Gastroesophageal sphincter (tissue), 4 donors: ENCODE measurements at regions not wholly inside any gene's neighbourhood (a gene's known extent, or its start where the extent isn't known, plus 50 kb on each side); places are given as distances from the start of the nearest gene placed in this dataset.

ENCODE experiments used
- ATAC-seq: fragments of 150-250 bp; one replicate; pipeline ENCODE4 v1.9.1; 2016; ENCODE audit warnings: mild to moderate bottlenecking, moderate library complexity
- H3K27ac ChIP-seq, 4 donors: fragments of 200-600 bp; sonication (generic) in 3 of 4; 1 replicate in 3 of 4; 2 replicates in 1 of 4; pipeline ENCODE4 v1.5.1; 2016 to 2019
- H3K27me3 ChIP-seq: fragments of 200-600 bp; sonication (generic); one replicate; pipeline ENCODE4 v1.5.1; 2019
- H3K36me3 ChIP-seq, 2 donors: fragments of 200-600 bp; sonication (generic); one replicate each; pipeline ENCODE4 v1.5.1; 2019; ENCODE audit warnings: control low read depth in 1 of 2
- H3K4me1 ChIP-seq, 3 donors: fragments of 200-600 bp; sonication (generic); 1 replicate in 2 of 3; 2 replicates in 1 of 3; pipeline ENCODE4 v1.5.1; 2016 to 2019; ENCODE audit warnings: control low read depth in 2 of 3
- H3K4me3 ChIP-seq, 2 donors: fragments of 200-600 bp; sonication (generic); one replicate each; pipeline ENCODE4 v1.5.1; 2019; ENCODE audit warnings: mild to moderate bottlenecking in 1 of 2, moderate library complexity in 1 of 2
- H3K9me3 ChIP-seq, 3 donors: fragments of 200-600 bp; sonication (generic); one replicate each; pipeline ENCODE4 v1.5.1; 2017 to 2019; ENCODE audit warnings: control low read depth in 2 of 3
- CTCF ChIP-seq, 4 experiments: fragments of 200-600 bp in 2 of 4; fragments of 450-650 bp in 2 of 4; sonication (generic) in 1 of 4; IDR thresholded peaks; one replicate each; pipeline ENCODE4 v1.5.1; 2017 to 2019; ENCODE audit warnings: antibody characterized with exemption in 4 of 4, mild to moderate bottlenecking in 2 of 4, moderate library complexity in 2 of 4
- EP300 ChIP-seq: sonication (generic); formaldehyde crosslinking; IDR thresholded peaks from one replicate; pipeline ENCODE4 v1.6.1; 2017; ENCODE audit warnings: antibody characterized with exemption, mild to moderate bottlenecking
- POLR2A ChIP-seq, 2 donors: fragments of 450-650 bp; IDR thresholded peaks; one replicate each; pipeline ENCODE4 v1.6.1; 2017; ENCODE audit warnings: antibody characterized with exemption in 2 of 2, mild to moderate bottlenecking in 2 of 2, moderate library complexity in 1 of 2
- POLR2AphosphoS5 ChIP-seq: sonication (generic); formaldehyde crosslinking; IDR thresholded peaks from one replicate; pipeline ENCODE4 v1.6.1; 2017; ENCODE audit warnings: antibody characterized with exemption
- WGBS, 2 donors: methylation state at CpG; one replicate each; pipeline ENCODE4 v1.1.5; 2018; ENCODE audit warnings: low coverage in 1 of 2; 5-methylcytosine and 5-hydroxymethylcytosine counted together

DNA sequence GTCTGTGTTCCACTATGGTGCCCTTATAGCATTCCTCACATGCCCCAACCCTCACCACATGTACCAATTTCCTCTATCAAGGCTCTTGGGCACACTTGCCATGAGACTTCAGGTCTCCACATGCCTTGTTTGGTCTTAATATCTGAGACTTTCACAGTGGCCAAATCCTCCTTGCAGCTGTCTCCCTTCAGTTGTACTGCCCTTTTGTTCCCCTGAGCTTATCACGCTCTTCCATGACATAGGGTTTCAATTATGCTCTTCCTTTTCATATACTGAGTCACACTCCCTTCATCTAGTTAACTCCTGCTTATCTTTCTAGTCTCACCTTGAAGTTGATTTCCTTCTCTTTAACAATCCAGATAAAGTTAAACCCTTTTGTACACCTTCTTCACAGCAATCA lies 212.9 kb downstream of the PDHA2 start:
- H3K4me3 ChIP-seq: no peak overlapping the region
- no peaks in the 10 kb centered on the region for H3K36me3 ChIP-seq
- TF ChIP-seq POLR2AphosphoS5 (no peak), EP300 (no peak), CTCF (IDR thresholded peaks at IDR 0.05) (no peak), POLR2A (IDR thresholded peaks at IDR 0.05) (no peak)
- WGBS, 2 donors: 64 to 68% methylated on average over 1 of the region's 1 CpG
- no peak overlapping the region for H3K27ac ChIP-seq
- no peaks in the 10 kb centered on the region for H3K27me3 ChIP-seq
- no peaks in the 10 kb centered on the region for H3K4me1 ChIP-seq
- no peak for ATAC-seq
- H3K9me3 ChIP-seq: no peaks in the 10 kb centered on the region

- 83 to 95% methylated on average over 5 to 9 of the region's 12 CpGs for WGBS, 2 donors
- H3K36me3 ChIP-seq: no peaks in the 10 kb centered on the region
- no peak overlapping the region for H3K27ac ChIP-seq
- no peaks in the 10 kb centered on the region for H3K9me3 ChIP-seq
- no peaks in the 10 kb centered on the region for H3K27me3 ChIP-seq
- no peak overlapping the region for H3K4me3 ChIP-seq
- ATAC-seq: no peak
- TF ChIP-seq EP300 (no peak), POLR2A (IDR thresholded peaks at IDR 0.05) (no peak), CTCF (IDR thresholded peaks at IDR 0.05) (no peak), POLR2AphosphoS5 (no peak)
- H3K4me1 ChIP-seq: no peaks in the 10 kb centered on the region
These were observed 216.5 kb downstream of the PDHA2 start for GRCh38 chr4:96056346-96056934.

- H3K4me1 ChIP-seq: no peaks in the 10 kb centered on the region
- H3K27me3 ChIP-seq: no peaks in the 10 kb centered on the region
- H3K4me3 ChIP-seq: no peak overlapping the region
- TF ChIP-seq EP300 (no peak), CTCF (IDR thresholded peaks at IDR 0.05) (no peak), POLR2AphosphoS5 (no peak), POLR2A (IDR thresholded peaks at IDR 0.05) (no peak)
- no peaks in the 10 kb centered on the region for H3K36me3 ChIP-seq
- ATAC-seq: no peak
- no peak overlapping the region for H3K27ac ChIP-seq
- 31 to 57% methylated on average over 2 of the region's 2 CpGs for WGBS, 2 donors
- H3K9me3 ChIP-seq: no peaks in the 10 kb centered on the region
These were observed 223.7 kb downstream of the PDHA2 start for GRCh38 chr4:96063639-96064038.

DNA sequence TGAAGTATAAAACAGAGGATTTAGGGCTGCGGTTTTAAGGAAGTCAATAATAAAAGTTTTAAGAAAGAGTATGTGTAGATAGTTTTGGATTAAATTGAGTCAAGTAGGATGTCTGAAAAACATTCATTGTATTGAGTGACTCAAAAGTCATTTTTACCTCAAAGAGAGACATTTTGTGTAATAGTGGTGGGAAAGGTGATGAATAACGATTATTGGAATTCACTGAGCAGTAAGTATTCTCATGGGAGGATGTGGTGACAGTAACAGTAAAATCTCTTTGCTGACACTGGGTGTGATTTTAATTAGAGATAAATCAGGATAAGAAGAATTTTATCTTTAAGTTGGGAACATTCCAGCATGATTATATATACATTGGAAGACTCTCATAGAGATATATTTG lies 233.6 kb downstream of the PDHA2 start:
- TF ChIP-seq CTCF (IDR thresholded peaks at IDR 0.05) (no peak), EP300 (no peak), POLR2AphosphoS5 (no peak), POLR2A (IDR thresholded peaks at IDR 0.05) (no peak)
- Histone ChIP-seq H3K4me3 (no peak overlapping the region), H3K36me3 (no peaks in the 10 kb centered on the region), H3K9me3 (no peaks in the 10 kb centered on the region), H3K27me3 (no peaks in the 10 kb centered on the region), H3K4me1 (no peaks in the 10 kb centered on the region), H3K27ac (no peak overlapping the region)
- ATAC-seq: no peak
- 89 to 92% methylated on average over 2 of the region's 2 CpGs for WGBS, 2 donors

DNA sequence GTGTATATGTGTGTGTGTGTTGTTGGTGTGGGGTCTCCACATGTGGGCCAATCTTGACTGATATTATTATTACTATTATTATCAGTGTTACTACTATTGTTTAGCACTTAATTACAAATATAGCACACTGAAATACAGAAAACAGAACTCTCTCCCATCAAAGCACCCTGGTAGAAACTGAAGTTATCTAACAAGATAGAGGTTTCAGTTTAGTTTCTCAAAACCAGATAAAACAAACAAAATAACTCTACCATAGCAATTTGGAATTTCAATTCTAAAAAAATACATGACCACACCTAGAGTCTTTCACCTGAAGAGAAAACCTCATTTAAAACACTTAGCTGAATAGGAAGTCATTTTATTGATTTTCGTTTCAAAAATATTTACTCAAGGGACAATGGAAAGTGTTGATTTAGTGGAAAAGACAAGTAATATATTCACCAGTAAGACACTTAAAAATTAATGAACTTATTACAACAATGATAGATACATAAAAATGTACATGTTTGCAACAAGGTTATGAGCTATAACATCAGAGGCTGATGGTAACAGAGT lies 252.3 kb downstream of the PDHA2 start:
- H3K27ac ChIP-seq: no peak overlapping the region
- no peak for ATAC-seq
- WGBS, 2 donors: 61 to 72% methylated on average over 1 of the region's 1 CpG

More for the DNA sequence above, 252.3 kb downstream of the PDHA2 start:
- no peak overlapping the region for H3K4me3 ChIP-seq
- no peaks in the 10 kb centered on the region for H3K36me3 ChIP-seq
- H3K4me1 ChIP-seq: no peaks in the 10 kb centered on the region
- H3K27me3 ChIP-seq: no peaks in the 10 kb centered on the region
- TF ChIP-seq CTCF (IDR thresholded peaks at IDR 0.05) (no peak), POLR2AphosphoS5 (no peak), EP300 (no peak), POLR2A (IDR thresholded peaks at IDR 0.05) (no peak)
- H3K9me3 ChIP-seq: no peaks in the 10 kb centered on the region
